Liver (tissue), 8 donors: ENCODE measurements at regions not wholly inside any gene's neighbourhood (a gene's known extent, or its start where the extent isn't known, plus 50 kb on each side); places are given as distances from the start of the nearest gene placed in this dataset.

Experiments used
- DNase-seq: peaks from one replicate; pipeline ENCODE4 v3.0.0-alpha.2; 2017; ENCODE audit warnings: low spot score
- H3K27ac ChIP-seq, 2 donors: one replicate each; pipeline ENCODE4 v1.7.0; 2013; ENCODE audit warnings: inconsistent platforms in 2 of 2, low read length in 2 of 2, control low read depth in 1 of 2, low read depth in 1 of 2, mild to moderate bottlenecking in 1 of 2
- H3K27me3 ChIP-seq, 4 donors: one replicate each; pipeline versions ENCODE4 v1.6.1 to v1.7.0; 2013; ENCODE audit warnings: low read length in 3 of 4, inconsistent platforms in 1 of 4, mild to moderate bottlenecking in 1 of 4, moderate library complexity in 1 of 4; ENCODE audit not compliant: control insufficient read depth in 4 of 4, insufficient read depth in 4 of 4
- H3K36me3 ChIP-seq, 4 donors: one replicate each; pipeline versions ENCODE4 v1.6.1 to v1.7.0; 2013; ENCODE audit warnings: low read length in 3 of 4, mild to moderate bottlenecking in 3 of 4, low read depth in 1 of 4, moderate library complexity in 1 of 4; ENCODE audit not compliant: control insufficient read depth in 4 of 4, insufficient read depth in 3 of 4
- H3K4me1 ChIP-seq, 4 donors: one replicate each; pipeline versions ENCODE4 v1.6.1 to v1.7.0; 2013; ENCODE audit warnings: low read length in 3 of 4, mild to moderate bottlenecking in 3 of 4, moderate library complexity in 1 of 4; ENCODE audit not compliant: control insufficient read depth in 4 of 4, insufficient read depth in 4 of 4
- H3K4me3 ChIP-seq, 3 donors: one replicate each; pipeline versions ENCODE4 v1.6.1 to v1.7.0; 2013; ENCODE audit warnings: low read length in 3 of 3, control low read depth in 1 of 3, low read depth in 1 of 3, mild to moderate bottlenecking in 1 of 3
- H3K9ac ChIP-seq, 2 donors: one replicate each; pipeline ENCODE4 v1.7.0; 2013; ENCODE audit warnings: low read length in 2 of 2, mild to moderate bottlenecking in 2 of 2, moderate library complexity in 2 of 2, control low read depth in 1 of 2, low read depth in 1 of 2
- H3K9me3 ChIP-seq, 4 donors: one replicate each; pipeline versions ENCODE4 v1.6.1 to v1.7.0; 2013; ENCODE audit warnings: low read length in 3 of 4; ENCODE audit not compliant: control insufficient read depth in 4 of 4
- FOXA1 ChIP-seq: IDR thresholded peaks from 2 replicates; pipeline ENCODE4 v1.6.1; 2016; ENCODE audit warnings: antibody characterized with exemption
- JUND ChIP-seq, 2 donors: IDR thresholded peaks; 2 replicates each; pipeline ENCODE4 v1.6.1; 2016; ENCODE audit warnings: antibody characterized with exemption in 2 of 2
- NR2F2 ChIP-seq: IDR thresholded peaks from 2 replicates; pipeline ENCODE4 v1.6.1; 2016; ENCODE audit warnings: antibody characterized with exemption
- RAD21 ChIP-seq, 2 donors: IDR thresholded peaks; 2 replicates each; pipeline ENCODE4 v1.6.1; 2016; ENCODE audit warnings: antibody characterized with exemption in 2 of 2, mild to moderate bottlenecking in 2 of 2
- TAF1 ChIP-seq: conservative IDR thresholded peaks from 2 replicates; pipeline ENCODE4 v1.6.1; 2016; ENCODE audit warnings: antibody characterized with exemption, mild to moderate bottlenecking
- YY1 ChIP-seq: IDR thresholded peaks from 2 replicates; pipeline ENCODE4 v1.6.1; 2016; ENCODE audit warnings: antibody characterized with exemption, mild to moderate bottlenecking
- ZBTB33 ChIP-seq: IDR thresholded peaks from 2 replicates; pipeline ENCODE4 v1.6.1; 2016; ENCODE audit warnings: antibody characterized with exemption
- WGBS: extraction: QIAGEN DNeasy Blood & Tissue Kit; methylation state at CpG from one replicate; pipeline ENCODE4 v1.1.7; 2013; 5-methylcytosine and 5-hydroxymethylcytosine counted together
- TF ChIP-seq, protein P1 (sequence below): fragments of 150-350 bp; IDR thresholded peaks from 2 replicates; pipeline ENCODE4 v1.5.1; 2017; ENCODE audit warnings: improper control_type of control experiment, low read depth, low read length; ENCODE audit not compliant: missing input control
- TF ChIP-seq, protein P2 (sequence below): IDR thresholded peaks from 2 replicates; pipeline ENCODE4 v1.6.1; 2016; ENCODE audit warnings: antibody characterized with exemption
- TF ChIP-seq, protein P3 (sequence below): IDR thresholded peaks from 2 replicates; pipeline ENCODE4 v1.6.1; 2016; ENCODE audit warnings: antibody characterized with exemption, mild to moderate bottlenecking
- donor health status: healthy.
- donor health status: healthy.
- donor health status: healthy.
- donor health status: healthy.
- donor health status: healthy.

DNA sequence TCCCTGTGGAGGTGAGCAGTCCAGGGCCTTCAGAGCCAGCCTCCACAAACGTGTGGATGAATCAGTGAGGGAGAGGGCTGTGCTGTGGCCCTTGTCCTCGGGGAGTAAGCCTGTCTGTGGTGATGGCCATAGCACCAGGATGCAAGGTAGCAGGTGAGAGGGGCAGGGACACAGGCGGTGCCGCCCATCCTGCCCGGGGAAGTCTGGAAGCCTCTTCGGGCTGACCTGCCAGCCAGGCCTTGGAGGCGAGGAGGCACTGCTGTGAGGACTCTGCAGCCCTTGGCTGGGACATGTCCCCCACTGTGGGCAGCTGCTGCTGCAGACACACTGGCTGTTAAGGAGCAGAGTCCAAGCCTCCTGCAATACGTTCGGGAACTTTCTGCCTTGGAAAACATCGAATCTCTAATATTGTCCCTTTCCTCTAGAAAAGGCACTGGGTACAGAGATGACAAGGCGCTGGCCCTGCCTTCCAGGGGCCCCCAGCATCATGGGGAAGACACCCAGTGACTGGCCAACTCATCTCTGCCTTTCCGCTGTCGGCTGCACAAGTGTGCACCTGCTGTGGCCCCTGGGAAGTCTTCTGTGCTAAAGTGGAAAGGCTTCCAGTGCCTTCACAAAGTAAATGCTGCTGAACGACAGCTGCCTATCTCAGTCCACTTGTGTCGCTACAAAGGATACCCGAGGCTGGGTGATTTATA lies 101.4 kb downstream of the ADRA2C start:
- no peaks in the 10 kb centered on the region for H3K9me3 ChIP-seq
- no peak overlapping the region for H3K27ac ChIP-seq
- no peak overlapping the region for H3K9ac ChIP-seq
- peaks cover 0 to 3% (median under 1%) of the 10 kb centered on the region in 4 donors for H3K27me3 ChIP-seq
- no peak overlapping the region for H3K4me3 ChIP-seq
- DNase-seq: no peak
- H3K36me3 ChIP-seq: no peaks in the 10 kb centered on the region
- TF ChIP-seq FOXA1: no peak
- TF ChIP-seq, protein P1, sequence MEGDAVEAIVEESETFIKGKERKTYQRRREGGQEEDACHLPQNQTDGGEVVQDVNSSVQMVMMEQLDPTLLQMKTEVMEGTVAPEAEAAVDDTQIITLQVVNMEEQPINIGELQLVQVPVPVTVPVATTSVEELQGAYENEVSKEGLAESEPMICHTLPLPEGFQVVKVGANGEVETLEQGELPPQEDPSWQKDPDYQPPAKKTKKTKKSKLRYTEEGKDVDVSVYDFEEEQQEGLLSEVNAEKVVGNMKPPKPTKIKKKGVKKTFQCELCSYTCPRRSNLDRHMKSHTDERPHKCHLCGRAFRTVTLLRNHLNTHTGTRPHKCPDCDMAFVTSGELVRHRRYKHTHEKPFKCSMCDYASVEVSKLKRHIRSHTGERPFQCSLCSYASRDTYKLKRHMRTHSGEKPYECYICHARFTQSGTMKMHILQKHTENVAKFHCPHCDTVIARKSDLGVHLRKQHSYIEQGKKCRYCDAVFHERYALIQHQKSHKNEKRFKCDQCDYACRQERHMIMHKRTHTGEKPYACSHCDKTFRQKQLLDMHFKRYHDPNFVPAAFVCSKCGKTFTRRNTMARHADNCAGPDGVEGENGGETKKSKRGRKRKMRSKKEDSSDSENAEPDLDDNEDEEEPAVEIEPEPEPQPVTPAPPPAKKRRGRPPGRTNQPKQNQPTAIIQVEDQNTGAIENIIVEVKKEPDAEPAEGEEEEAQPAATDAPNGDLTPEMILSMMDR: no peak
- no peak for TF ChIP-seq ZBTB33
- no peak for TF ChIP-seq TAF1
- TF ChIP-seq NR2F2: no peak
- TF ChIP-seq RAD21 (IDR thresholded peaks at IDR 0.05): no peak
- TF ChIP-seq YY1: no peak
- TF ChIP-seq, protein P2, sequence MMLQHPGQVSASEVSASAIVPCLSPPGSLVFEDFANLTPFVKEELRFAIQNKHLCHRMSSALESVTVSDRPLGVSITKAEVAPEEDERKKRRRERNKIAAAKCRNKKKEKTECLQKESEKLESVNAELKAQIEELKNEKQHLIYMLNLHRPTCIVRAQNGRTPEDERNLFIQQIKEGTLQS: no peak
- H3K4me1 ChIP-seq: peaks cover 0 to 6% (median 3%) of the 10 kb centered on the region in 4 donors
- 92% methylated on average over 16 of the region's 16 CpGs for WGBS

DNA sequence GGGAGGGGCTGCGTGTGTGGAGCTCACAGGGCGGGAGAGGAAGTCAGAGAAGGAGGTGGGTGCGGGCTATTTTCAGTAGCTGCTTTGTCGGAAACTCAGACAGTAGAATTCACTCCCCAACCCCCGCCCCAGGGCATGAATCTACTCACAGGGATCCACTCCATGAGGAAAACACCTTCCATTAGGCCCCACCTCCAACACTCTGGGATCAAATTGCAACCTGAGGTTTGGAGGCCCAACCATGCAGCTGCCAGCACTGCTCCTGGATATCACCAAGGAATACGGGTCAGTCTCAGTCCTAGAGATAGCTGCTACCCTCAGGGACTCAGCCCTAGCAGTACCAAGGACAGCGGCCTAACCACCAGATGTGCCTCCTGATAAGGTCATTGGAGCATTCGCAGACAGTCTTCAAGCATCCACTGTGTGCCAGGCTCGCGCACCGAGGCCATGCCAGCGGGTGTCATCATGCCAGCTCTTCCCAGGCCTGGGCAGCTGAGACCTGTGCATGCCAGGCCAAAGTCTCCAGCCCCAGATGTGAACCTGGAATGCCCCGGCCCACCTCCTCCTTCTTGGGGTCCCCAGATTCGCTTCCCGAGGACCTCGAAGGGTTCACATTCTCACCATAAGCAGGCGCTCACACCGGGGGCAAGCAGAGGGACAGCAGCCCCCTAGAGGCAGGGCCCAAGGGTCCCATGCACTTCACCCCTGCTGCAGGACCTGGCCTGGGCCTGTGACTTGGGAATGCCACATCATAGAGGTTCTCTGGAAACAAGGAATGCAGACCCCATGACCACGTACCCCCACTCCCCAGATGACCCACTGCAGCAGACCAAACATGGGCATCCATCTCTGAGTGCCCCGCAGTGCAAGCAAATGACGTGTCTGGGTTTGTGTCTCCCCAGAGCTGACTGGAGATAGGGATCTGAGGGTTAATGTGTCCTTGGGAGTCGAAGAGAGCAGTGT lies 102.3 kb downstream of the ADRA2C start:
- Histone ChIP-seq H3K27me3 (peaks cover 0 to 7% (median 3%) of the 10 kb centered on the region in 4 donors), H3K4me1 (peaks cover 0 to 6% (median 3%) of the 10 kb centered on the region in 4 donors), H3K4me3 (no peak overlapping the region), H3K27ac (no peak overlapping the region), H3K9me3 (no peaks in the 10 kb centered on the region), H3K36me3 (no peaks in the 10 kb centered on the region), H3K9ac (no peak overlapping the region)
- 80% methylated on average over 22 of the region's 22 CpGs for WGBS
- DNase-seq: no peak
- no peak for TF ChIP-seq JUND (IDR thresholded peaks at IDR 0.05)
- TF ChIP-seq, protein P3, sequence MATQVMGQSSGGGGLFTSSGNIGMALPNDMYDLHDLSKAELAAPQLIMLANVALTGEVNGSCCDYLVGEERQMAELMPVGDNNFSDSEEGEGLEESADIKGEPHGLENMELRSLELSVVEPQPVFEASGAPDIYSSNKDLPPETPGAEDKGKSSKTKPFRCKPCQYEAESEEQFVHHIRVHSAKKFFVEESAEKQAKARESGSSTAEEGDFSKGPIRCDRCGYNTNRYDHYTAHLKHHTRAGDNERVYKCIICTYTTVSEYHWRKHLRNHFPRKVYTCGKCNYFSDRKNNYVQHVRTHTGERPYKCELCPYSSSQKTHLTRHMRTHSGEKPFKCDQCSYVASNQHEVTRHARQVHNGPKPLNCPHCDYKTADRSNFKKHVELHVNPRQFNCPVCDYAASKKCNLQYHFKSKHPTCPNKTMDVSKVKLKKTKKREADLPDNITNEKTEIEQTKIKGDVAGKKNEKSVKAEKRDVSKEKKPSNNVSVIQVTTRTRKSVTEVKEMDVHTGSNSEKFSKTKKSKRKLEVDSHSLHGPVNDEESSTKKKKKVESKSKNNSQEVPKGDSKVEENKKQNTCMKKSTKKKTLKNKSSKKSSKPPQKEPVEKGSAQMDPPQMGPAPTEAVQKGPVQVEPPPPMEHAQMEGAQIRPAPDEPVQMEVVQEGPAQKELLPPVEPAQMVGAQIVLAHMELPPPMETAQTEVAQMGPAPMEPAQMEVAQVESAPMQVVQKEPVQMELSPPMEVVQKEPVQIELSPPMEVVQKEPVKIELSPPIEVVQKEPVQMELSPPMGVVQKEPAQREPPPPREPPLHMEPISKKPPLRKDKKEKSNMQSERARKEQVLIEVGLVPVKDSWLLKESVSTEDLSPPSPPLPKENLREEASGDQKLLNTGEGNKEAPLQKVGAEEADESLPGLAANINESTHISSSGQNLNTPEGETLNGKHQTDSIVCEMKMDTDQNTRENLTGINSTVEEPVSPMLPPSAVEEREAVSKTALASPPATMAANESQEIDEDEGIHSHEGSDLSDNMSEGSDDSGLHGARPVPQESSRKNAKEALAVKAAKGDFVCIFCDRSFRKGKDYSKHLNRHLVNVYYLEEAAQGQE: peak; percentile 82
